Hypothalamus (tissue), 51 donors: ENCODE measurements at regions not wholly inside any gene's neighbourhood (a gene's known extent, or its start where the extent isn't known, plus 50 kb on each side); places are given as distances from the start of the nearest gene placed in this dataset.

Experiments used
- DNase-seq, 51 donors: peaks; one replicate each; lab custom pipeline; 2025; lab: John Stamatoyannopoulos, UW

- no peak for DNase-seq
Measured at GRCh38 chr18:47552783-47553182, 301.3 kb upstream of the SKOR2 start.

DNA sequence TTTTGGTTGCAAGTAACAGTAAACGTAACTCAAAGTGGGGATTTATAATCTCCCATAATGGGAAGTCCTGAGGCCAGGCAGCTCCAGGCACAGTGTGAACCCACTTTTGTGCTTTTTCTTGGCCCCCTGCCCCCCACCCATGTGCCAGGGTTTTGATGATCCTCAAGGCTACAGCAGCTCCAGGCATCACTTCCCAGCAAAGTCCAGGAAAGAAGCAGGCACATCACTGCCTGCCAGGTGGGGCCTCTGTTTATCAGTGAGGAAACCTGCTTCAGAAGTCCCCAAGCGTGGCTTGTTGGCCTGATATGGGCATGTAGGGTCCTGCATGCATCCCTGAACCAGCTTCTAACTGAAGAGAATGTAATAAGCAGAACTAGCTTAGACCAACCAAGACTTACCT lies 299.2 kb upstream of the SKOR2 start:
- no peak for DNase-seq

DNA sequence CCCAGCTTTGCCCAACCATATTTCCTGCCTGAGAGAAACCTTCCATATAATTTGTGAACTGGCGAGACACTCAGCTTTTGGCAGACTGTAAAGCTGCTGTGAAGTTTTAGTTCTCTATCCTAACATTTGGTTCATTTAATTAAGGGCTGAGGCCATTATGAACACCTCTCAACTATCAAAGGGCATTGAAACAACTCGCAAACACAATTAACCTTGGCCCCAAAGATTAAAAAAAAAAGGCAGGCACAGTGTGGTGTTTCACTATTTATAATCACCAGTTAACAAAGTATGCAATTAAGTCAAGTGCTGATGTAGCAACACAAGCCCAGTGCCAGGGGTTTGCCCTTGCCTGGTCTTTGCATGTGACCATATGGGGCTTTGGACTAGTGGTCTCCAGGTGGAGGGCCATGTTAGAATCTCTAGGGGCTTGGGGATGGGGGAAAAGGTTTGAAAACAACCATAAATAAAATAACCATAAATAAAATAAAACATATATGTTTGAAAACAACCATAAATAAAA lies 297.6 kb upstream of the SKOR2 start:
- DNase-seq, result no peak

DNA sequence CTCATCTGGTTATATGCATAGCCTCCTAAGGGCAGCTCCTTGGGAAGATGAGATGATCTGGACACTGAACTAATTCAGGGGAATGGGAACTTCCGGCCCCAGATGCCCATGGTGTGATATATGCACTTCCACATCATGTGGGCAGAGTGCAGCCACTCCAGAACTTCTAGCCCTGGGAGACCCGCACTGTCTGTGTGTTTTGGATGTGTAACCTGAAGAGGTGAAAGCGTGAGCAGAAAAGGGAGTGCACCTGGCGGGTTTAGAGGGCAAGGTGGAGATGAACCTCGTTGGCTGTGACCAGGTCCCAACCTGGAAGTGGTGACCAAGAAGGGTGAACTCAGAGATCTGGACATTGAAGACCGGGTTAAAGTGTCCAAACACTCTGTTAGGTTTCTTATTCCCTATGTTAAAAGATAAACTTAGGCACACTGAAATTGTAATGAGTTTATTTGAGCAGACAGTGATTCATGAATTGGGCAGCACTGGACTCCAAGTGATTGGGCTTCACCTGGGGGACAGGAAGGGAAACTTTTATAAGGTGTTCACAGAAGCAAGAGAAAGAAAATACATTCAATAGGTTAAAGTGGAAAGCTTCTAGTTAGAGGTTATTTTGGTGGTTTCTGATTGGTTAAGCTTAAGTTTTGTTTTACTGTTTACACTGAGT lies 296.2 kb upstream of the SKOR2 start:
- DNase-seq, result no peak

- DNase-seq, result no peak
Measured at GRCh38 chr18:47545613-47546012, 294.2 kb upstream of the SKOR2 start.

DNA sequence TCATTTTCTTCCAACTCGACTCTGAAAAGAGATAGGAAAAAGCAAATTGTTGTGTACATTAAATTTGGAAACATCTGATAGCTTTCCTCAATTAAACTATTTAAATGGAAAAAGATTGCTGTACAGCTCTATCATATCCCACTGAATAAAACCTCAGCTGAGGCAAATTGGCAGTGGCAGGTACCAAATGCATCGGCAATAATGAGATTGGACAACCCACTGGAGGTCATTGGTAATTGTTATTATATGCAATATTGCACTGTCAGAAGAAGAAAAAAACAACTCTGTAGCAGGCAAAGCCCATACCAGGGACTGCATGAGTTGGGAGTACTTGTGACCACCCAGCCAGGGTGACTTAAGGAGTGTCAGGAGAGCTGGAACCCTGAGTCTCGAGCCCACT lies 291.6 kb upstream of the SKOR2 start:
- DNase-seq, result no peak

- no peak for DNase-seq
Measured at GRCh38 chr18:47542551-47542950, 291.1 kb upstream of the SKOR2 start.

DNA sequence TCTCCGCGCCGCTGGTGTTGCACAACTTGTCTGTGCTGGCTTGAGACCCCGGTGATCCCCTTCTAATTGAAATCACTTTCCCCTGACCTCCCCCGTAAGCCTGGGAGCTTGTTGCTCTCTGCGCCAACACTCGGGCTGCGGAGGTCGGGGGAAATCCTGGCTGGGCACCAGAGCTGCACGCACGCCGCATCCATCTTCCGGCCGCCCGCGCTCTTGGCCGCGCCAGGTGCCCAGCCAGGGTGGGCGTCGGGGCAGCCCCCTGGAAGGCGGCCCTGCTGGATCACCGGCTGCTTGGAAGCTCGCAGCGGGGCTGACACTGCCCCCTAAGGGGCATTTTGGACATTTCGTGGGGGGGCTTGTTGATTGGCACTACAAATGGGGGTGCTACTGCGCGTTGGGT lies 280.3 kb upstream of the SKOR2 start:
- DNase-seq, result no peak

DNA sequence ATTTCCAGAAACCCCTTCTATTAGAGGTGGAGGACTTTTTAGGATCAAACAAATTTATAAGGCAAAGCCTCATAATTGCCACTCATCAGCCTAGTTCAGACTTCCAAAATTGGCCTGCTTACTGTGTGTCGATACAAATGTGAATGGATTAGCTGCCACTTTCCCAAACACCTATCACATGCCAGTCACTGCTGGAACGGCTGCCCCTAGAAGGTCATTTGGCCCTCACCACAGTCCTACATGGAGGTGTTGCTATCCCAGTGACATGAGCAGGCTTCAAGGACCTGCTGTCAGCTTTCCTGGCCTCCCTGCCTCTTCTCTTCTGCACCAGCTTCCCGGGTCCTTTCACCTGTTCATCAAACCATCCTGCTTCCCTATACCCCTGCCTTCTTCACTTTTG lies 279.2 kb upstream of the SKOR2 start:
- DNase-seq, result no peak

DNA sequence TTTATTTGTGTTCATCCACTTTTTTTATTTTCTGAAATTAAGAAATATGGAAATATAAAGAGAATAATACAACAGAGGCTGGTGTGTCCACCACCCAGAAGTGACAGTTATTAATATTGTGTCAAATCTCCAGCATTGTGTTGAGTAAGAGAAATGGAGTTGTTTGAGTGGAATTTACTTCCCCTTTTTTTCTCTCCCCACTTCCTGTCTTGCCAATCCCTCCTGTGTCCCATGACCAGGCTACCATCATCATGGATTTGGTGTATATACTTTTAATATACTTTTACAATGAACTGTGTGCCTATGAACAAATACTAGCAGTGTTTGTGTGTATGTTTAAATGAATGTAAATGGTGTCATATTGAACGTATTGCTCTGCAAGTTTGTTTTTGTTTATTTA lies 276.9 kb upstream of the SKOR2 start:
- DNase-seq, result no peak

GRCh38 chr18:47526147-47526546 lies 274.7 kb upstream of the SKOR2 start:
- DNase-seq, result no peak

- no peak for DNase-seq
Measured at GRCh38 chr18:47522359-47522758, 270.9 kb upstream of the SKOR2 start.

GRCh38 chr18:47520263-47520662 lies 268.8 kb upstream of the SKOR2 start:
- no peak for DNase-seq

DNA sequence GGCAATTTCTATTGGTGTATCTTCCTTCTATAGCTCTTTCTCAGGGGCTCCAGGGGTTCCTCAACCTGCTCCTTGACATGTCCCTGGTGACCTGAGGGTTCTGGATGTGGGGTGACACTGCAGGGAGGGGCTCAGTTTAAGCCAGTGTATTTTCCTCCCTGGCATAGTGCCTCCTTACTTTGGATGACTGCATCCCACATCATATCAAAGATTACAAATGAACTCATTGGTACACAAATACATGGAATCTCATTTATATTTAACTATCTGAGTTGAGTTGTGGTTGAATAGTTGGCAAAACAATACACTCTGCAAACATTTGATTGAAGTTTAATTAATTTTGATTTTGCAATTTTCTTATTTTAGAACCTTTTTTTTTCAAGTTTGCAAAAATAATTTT lies 268.2 kb upstream of the SKOR2 start:
- DNase-seq, result no peak

- no peak for DNase-seq
Measured at GRCh38 chr18:47519277-47519676, 267.8 kb upstream of the SKOR2 start.

GRCh38 chr18:47513614-47514013 lies 262.2 kb upstream of the SKOR2 start:
- DNase-seq, result no peak

DNA sequence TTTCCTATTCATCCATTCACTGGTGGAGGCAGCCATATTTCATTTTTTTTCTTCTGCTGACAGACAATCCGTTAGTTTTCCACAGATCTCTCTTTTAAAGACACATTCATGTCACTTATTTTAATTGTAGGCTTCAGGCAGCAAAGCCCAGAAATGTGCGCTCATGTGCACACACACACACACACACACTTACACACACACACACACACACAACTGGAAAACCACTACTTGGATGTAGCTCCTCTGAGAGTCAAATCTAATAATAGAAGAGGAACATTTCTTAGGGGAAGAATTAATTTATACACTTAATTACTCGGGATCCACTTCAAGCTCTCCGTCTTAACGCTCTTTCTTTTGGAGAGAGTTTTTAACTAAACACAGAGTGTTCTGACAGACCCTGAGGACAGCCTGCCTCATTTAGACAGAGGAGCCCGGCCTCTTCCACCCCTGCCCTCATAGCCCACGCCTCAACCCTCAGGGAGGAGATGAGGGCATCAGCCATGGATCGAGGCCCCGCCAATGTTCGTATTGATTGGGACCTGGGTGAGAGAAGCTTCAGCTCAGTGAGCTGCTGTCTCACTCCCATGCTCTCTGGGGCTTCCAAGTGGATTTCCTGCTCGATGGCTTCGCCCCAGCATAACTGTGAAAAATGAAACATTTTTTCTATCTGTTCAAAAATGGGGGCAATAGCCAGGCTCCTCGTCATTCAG lies 261.4 kb upstream of the SKOR2 start:
- no peak for DNase-seq

- DNase-seq, result no peak
Measured at GRCh38 chr18:47512056-47512455, 260.6 kb upstream of the SKOR2 start.

DNA sequence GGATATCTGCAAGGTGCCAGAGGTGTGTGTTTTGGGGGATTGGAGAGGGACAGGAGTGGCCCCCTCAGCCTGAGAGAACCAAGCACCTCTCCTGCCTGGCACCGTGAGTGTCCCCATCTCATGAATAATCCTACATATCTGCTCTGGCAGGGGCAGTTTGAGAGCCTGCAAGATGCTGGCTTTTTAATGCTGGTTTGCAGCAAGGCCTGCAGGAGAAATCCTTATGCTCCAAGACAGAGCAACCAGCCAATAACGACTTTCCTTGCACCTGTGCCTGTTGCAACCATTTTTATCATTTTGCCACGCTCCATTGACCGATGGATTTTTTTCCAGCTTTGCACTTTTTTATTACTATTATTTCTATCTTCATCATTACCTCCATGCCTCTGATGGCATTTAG lies 259.4 kb upstream of the SKOR2 start:
- no peak for DNase-seq

DNA sequence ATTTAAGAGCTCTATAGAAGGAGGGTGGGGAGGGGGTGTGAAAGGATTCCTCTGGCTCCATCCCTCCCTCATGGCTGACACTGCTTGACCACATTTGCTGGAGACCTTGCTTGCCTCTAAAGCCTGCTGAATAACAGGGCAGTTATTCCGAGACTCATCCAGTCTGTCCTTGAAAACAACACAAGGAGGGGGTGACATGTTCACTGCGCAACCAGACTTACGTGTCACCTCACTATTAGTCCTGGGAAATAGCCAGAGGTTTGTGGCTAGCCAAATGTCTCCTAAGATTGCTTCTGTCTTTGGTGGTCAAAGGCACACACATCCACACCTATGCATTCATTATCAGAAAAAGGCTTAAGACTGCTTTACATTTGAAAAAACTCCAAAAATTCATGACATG lies 256.2 kb upstream of the SKOR2 start:
- no peak for DNase-seq

DNA sequence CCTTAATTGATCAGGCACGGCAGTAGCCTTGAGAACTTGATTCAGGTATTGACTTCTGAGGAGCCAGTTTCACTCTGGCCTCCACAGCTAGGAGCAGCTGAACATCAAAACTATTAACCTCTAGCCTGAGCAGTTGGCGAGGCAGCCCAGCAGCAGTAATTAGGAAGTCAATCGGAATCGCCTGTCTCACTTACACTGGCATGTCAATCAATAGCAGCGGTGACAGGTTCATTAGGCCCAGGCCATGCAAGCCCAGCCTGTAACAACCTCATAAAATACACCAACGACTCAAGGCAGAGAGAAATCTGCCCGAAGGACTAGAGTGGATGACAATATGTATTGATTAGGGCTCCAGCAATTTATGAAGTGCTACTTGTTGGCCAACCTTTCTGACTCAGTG lies 255.4 kb upstream of the SKOR2 start:
- DNase-seq, result no peak

DNA sequence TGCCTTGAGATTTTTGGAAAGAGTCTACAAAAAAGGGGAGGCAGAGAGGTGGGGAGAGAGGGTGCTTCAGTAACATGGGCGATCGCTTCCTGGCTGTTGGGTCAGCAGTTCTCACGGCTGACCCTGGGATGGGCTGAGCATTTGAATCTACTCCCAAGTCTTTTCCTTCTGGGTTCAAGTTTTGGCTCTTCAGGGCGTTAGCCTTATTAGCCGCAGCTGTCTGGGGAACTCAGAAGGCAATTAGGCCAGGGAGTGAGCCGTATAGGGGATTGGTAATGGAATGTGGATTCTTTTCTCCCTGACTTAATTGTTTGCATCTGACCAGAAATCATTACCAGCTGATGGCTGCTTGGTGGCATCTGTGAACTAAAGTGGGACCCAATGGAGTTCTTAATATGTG lies 250.5 kb upstream of the SKOR2 start:
- no peak for DNase-seq

- no peak for DNase-seq
Measured at GRCh38 chr18:47500930-47501329, 249.5 kb upstream of the SKOR2 start.
